GDM1 (cell line): ENCODE measurements at regions not wholly inside any gene's neighbourhood (a gene's known extent, or its start where the extent isn't known, plus 50 kb on each side); places are given as distances from the start of the nearest gene placed in this dataset.

Experiments used
- DNase-seq: peaks from one replicate; lab custom pipeline; 2025; lab: John Stamatoyannopoulos, UW

- DNase-seq = no peak
Observed at GRCh38 chr11:70872955-70873735, 379.2 kb downstream of the SHANK2 start.

GRCh38 chr11:70873736-70874412 lies 378.5 kb downstream of the SHANK2 start:
- DNase-seq = no peak

- no peak for DNase-seq
Observed at GRCh38 chr11:70876685-70877084, 375.7 kb downstream of the SHANK2 start.

GRCh38 chr11:70877151-70877550 lies 375.2 kb downstream of the SHANK2 start:
- DNase-seq = no peak

DNA sequence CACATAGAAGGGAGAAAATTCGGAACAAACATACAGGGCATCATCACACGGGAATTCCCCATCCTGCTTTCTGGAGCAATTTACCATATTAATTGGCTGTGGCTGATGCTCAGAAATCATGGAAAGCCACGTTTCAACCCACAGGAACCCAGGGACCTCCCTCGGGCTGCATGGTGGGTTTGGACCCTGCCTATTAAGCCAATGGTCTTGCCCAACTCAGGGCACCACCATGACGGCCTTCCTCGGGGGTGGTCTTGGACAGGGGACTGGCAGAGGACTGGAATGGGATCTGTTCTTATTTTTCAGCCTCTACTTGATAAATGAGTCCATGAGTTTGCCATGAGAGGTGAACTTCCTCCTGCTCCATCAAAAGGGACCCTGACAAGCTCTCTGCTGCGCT lies 374.0 kb downstream of the SHANK2 start:
- no peak for DNase-seq

- no peak for DNase-seq
Observed at GRCh38 chr11:70879601-70880285, 372.6 kb downstream of the SHANK2 start.

DNA sequence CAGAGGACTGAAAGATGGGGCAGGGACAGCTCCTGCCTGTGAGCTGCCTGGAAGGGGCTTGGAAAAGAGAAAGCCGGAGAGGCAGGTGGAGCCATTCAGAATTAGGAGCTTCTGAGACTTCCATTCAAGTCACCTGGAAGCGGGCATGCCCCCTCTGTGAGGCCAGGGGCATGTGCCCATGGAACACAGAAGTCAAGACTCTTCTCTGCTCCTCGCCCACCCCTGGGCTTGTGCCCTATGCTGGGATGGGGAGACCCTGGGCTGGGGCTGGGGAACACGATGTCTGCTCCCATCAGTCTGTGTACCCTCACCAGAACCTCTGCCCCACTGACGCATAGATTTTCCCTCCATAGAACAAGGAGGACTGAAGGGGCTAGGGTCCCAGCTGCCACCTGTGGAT lies 372.0 kb downstream of the SHANK2 start:
- DNase-seq = no peak

DNA sequence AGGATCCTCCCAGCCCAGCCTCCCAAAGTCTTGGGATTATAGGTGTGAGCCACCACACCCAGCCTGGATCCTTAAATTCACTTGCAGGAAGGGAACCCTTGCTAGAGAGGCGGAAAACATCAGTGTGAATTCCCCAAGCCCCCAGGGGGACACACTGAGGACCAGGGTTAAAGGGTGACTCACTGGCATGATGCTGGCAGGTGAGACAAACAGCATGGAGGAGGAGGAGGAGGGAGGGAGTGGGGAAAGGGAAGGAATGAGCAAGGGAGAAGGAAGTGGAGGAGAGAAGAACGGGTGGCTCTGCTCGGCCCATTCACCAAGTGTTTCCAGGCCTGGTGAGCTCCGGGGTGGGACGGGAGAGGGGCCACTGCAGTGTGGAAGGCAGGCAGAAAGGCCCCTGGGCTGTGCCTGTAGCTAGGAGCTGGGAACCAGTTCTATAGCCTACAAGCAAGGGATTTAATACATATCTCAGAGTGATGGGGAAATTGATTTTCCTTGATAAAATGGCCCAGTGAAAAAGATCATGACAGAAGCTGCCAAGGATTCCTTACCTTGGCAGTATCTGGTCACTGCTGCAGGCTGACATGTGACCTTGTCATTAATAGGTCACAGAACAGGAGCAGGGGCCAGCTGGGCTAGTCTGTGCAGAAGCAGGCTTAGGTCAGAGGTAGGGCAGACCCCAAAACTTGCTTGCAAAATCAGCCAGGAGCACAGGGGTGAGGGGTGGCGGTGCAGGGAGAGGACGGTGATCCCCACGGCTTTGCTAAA lies 370.2 kb downstream of the SHANK2 start:
- no peak for DNase-seq

DNA sequence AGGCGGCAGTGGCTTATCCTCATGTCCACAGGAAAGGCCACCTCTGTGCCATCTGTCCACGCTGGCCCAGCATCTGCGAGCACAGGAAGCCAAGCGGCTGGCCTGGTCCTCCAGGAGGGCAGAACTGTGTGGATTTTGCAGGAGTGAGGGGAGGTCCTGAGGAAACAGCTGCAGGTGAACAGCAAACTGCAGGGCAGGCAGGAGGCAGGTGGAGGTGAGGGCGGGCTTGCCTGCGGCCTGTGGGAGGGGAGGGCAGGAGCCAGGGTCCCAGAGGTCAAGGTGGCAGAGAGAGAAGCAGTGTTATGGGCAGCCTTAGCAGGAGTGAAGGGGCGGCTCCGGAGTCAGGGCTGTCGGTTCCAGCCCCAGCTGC lies 369.7 kb downstream of the SHANK2 start:
- no peak for DNase-seq

- no peak for DNase-seq
Observed at GRCh38 chr11:70883323-70883940, 368.9 kb downstream of the SHANK2 start.

GRCh38 chr11:70883973-70884623 lies 368.3 kb downstream of the SHANK2 start:
- DNase-seq = no peak

DNA sequence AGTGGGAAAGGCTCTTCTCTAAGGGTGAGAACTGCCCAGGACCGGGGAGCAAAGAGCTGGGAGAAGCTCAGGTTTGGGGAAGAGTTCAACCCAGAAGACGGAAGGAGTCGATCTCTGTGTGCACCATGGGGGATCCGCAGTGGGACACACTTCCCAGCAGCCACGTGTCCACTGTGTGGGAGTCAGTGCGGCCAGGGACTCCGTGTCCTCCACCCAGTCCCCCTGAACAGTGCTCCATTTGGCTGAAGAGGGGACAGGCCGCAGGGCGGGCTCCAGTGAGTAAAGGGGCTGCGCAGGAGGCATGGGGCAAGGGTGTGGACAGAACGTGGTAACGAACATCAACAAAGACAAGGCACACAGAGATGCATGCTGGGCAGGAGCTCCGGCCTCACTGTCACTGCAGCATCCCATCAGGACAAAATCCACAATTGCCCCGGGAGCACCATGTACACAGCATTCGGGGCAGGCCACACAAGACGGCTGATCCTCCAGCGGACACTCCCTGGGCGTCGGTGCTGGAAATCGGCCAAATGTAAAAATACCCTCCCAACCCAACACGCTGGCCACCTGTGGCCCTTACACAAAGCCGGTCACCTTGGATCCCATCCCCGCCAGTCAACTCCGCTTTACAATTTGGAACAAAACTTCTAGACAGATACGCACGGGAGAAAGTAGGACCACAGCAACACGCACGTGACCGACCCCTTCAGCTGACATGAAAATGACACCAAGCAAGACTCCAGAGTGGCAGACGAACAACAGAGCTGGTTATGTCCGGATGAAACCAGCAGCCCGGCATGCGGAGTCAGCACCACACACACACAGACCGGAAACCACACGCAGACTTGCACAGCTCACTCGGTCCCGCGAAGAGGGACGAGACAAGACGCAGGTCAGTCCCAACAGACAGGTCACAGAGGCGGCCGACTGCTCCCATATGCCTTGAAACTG lies 366.8 kb downstream of the SHANK2 start:
- DNase-seq = no peak

GRCh38 chr11:70886256-70886655 lies 366.1 kb downstream of the SHANK2 start:
- no peak for DNase-seq

DNA sequence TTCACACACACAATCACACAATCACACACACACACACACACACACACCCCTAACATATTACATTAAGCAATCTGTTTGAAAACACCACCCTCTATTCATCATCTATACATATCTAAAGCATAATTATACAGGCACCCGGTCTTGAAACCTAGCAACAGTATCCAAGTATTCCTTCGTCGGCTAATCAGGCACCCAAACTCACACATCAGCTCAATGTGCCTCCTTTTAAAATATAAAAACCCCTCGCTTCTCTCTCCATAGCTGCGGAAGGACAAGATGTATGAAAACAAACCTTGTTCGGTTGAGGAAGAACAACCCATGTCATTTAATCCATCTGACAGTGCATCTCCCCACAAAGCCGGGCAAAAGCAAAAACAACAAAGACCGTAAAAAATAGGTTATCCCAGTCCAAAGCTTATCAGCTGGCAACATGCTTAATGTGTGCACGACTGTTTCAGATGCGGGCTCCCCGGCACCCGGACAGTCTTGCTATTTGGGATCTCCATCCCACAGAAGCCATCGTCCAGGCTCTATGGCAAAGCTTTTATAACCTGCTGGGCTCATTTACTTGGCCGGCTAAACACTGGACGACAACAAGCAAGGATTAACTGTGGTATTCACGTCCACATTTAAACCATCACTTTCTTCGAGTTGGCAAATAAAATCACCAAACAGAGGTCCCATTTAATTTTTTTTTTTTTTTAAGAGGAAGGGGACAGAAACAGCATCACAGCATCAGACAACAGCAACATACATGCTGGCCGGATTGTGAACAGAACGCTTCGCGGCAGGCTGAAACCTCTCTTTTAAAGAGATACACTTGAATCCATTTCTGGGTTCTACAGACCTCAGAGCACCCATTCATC lies 365.5 kb downstream of the SHANK2 start:
- DNase-seq = no peak

- no peak for DNase-seq
Observed at GRCh38 chr11:70887542-70887827, 364.9 kb downstream of the SHANK2 start.

GRCh38 chr11:70888061-70888460 lies 364.3 kb downstream of the SHANK2 start:
- peak; percentile 24 for DNase-seq

GRCh38 chr11:70889411-70889810 lies 363.0 kb downstream of the SHANK2 start:
- DNase-seq = no peak

GRCh38 chr11:70891844-70892380 lies 360.5 kb downstream of the SHANK2 start:
- no peak for DNase-seq

- DNase-seq = no peak
Observed at GRCh38 chr11:70892889-70893288, 359.5 kb downstream of the SHANK2 start.
